ENCODE measurements at regions not wholly inside any gene's neighbourhood (a gene's known extent, or its start where the extent isn't known, plus 50 kb on each side); places are given as distances from the start of the nearest gene placed in this dataset.

GRCh38 chr2:150140777-150141176, 346.7 kb downstream of the RND3 start:
- no peak for TF ChIP-seq POLR2AphosphoS5 (IDR thresholded peaks at IDR 0.05; ENCODE audit: low read depth, low read length)
- TF ChIP-seq REST (IDR thresholded peaks at IDR 0.05; ENCODE audit: insufficient read depth in 1 of 2, low read depth in 2 of 2, low read length in 1 of 2), result no peak
- no peak for TF ChIP-seq SIN3A (IDR thresholded peaks at IDR 0.05; ENCODE audit: borderline replicate concordance, insufficient read depth, low read depth, low read length)
- TF ChIP-seq, protein P1, sequence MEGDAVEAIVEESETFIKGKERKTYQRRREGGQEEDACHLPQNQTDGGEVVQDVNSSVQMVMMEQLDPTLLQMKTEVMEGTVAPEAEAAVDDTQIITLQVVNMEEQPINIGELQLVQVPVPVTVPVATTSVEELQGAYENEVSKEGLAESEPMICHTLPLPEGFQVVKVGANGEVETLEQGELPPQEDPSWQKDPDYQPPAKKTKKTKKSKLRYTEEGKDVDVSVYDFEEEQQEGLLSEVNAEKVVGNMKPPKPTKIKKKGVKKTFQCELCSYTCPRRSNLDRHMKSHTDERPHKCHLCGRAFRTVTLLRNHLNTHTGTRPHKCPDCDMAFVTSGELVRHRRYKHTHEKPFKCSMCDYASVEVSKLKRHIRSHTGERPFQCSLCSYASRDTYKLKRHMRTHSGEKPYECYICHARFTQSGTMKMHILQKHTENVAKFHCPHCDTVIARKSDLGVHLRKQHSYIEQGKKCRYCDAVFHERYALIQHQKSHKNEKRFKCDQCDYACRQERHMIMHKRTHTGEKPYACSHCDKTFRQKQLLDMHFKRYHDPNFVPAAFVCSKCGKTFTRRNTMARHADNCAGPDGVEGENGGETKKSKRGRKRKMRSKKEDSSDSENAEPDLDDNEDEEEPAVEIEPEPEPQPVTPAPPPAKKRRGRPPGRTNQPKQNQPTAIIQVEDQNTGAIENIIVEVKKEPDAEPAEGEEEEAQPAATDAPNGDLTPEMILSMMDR (IDR thresholded peaks at IDR 0.05), result no peak
- no peak for TF ChIP-seq TCF7L2 (IDR thresholded peaks at IDR 0.05; ENCODE audit: low read depth, low read length)
- Histone ChIP-seq H3K9me3 (ENCODE audit: control insufficient read depth, insufficient read depth, low read depth, low read length) (no peaks in the 10 kb centered on the region), H3K27me3 (ENCODE audit: control insufficient read depth, insufficient read depth, low read length) (no peaks in the 10 kb centered on the region), H3K36me3 (ENCODE audit: control insufficient read depth, insufficient read depth, low read length) (no peaks in the 10 kb centered on the region), H3K4me3 (ENCODE audit: low read depth in 2 of 2, low read length in 2 of 2) (no peak overlapping the region), H3K4me1 (ENCODE audit: control insufficient read depth, insufficient read depth, low read length) (peaks cover 2% of the 10 kb centered on the region), H3K27ac (ENCODE audit: low read length) (peak overlapping the region; percentile 59; the same call in 1 of the 2 replicates)
- ChIA-PET CTCF (interaction anchor here (0.7 kb wide), 1 partner anchor 280 kb away, joined by 6 read pairs; no protein-coding TSS in a partner anchor), POLR2A (no interaction called here)
- DNase-seq (ENCODE audit: low read depth, low spot score) (no peak), ATAC-seq (no peak)
- BruUV-seq (replicated peaks), result no TSS peak
- intact Hi-C loops (cut with micrococcal nuclease; ENCODE audit: unreplicated experiment), result no loop called here
- in situ Hi-C loops (cut with HindIII; ENCODE audit: low pct_unique_long_range_greater_than_20kb, low sequenced_read_pairs), result no loop called here

- Histone ChIP-seq H3K9me3 (ENCODE audit: control insufficient read depth, insufficient read depth, low read depth, low read length) (no peaks in the 10 kb centered on the region), H3K4me3 (ENCODE audit: low read depth in 2 of 2, low read length in 2 of 2) (no peak overlapping the region), H3K4me1 (ENCODE audit: control insufficient read depth, insufficient read depth, low read length) (peaks cover 11% of the 10 kb centered on the region), H3K27ac (ENCODE audit: low read length) (peak overlapping the region; percentile 5; the same call in 1 of the 2 replicates), H3K27me3 (ENCODE audit: control insufficient read depth, insufficient read depth, low read length) (no peaks in the 10 kb centered on the region), H3K36me3 (ENCODE audit: control insufficient read depth, insufficient read depth, low read length) (no peaks in the 10 kb centered on the region)
- no peak for DNase-seq (ENCODE audit: low read depth, low spot score)
- TF ChIP-seq POLR2AphosphoS5 (IDR thresholded peaks at IDR 0.05; ENCODE audit: low read depth, low read length), result no peak
- TF ChIP-seq, protein P1 (IDR thresholded peaks at IDR 0.05), result no peak
- no peak for TF ChIP-seq SIN3A (IDR thresholded peaks at IDR 0.05; ENCODE audit: borderline replicate concordance, insufficient read depth, low read depth, low read length)
- TF ChIP-seq REST (IDR thresholded peaks at IDR 0.05; ENCODE audit: insufficient read depth in 1 of 2, low read depth in 2 of 2, low read length in 1 of 2), result no peak
- no peak for TF ChIP-seq TCF7L2 (IDR thresholded peaks at IDR 0.05; ENCODE audit: low read depth, low read length)
- intact Hi-C loops (cut with micrococcal nuclease; ENCODE audit: unreplicated experiment), result no loop called here
- ChIA-PET CTCF (no interaction called here), POLR2A (no interaction called here)
- BruUV-seq (replicated peaks), result no TSS peak
- no peak for ATAC-seq
- in situ Hi-C loops (cut with HindIII; ENCODE audit: low pct_unique_long_range_greater_than_20kb, low sequenced_read_pairs), result no loop called here
Observed at GRCh38 chr2:150138587-150138986, 348.9 kb downstream of the RND3 start.
